ENCODE measurements at regions not wholly inside any gene's neighbourhood (a gene's known extent, or its start where the extent isn't known, plus 50 kb on each side); places are given as distances from the start of the nearest gene placed in this dataset.

- Mint-ChIP-seq H3K27ac (no peak overlapping the region), H3K9me3 (no peaks in the 10 kb centered on the region), H3K36me3 (no peaks in the 10 kb centered on the region), H3K4me3 (no peak overlapping the region), H3K4me1 (peaks cover 0 to 3% (median 0%) of the 10 kb centered on the region in 4 donors), H3K27me3 (peaks cover 2 to 7% of the 10 kb centered on the region in 2 donors)
- H3K4me1 ChIP-seq (ENCODE audit: insufficient read depth, low read length) = no peaks in the 10 kb centered on the region
- no peaks in the 10 kb centered on the region for H3K27me3 ChIP-seq (ENCODE audit: insufficient read depth, low read length)
- intact Hi-C loops (cut with micrococcal nuclease) = no loop called here
- ChIA-PET POLR2A (ENCODE audit: partially characterized antibody) (no interaction called here), CTCF (ENCODE audit: partially characterized antibody) (no interaction called here)
- H3K9me3 ChIP-seq (ENCODE audit: control insufficient read depth in 1 of 2, low read length in 2 of 2) = no peaks in the 10 kb centered on the region
- no peak for DNase-seq
- H3K4me3 ChIP-seq (ENCODE audit: low read length in 2 of 2) = no peak overlapping the region
- no peaks in the 10 kb centered on the region for H3K36me3 ChIP-seq (ENCODE audit: insufficient read depth, low read length)
- H3K27ac ChIP-seq (ENCODE audit: low read depth, low read length) = no peak overlapping the region
These were observed 105.5 kb upstream of the NEUROD1 start for GRCh38 chr2:181785691-181786344.

- H3K4me3 ChIP-seq (ENCODE audit: low read length in 2 of 2) = no peak overlapping the region
- DNase-seq = no peak
- no peak overlapping the region for H3K4me3 Mint-ChIP-seq
These were observed 104.9 kb upstream of the ITPRID2 start for GRCh38 chr2:181786371-181787228.

GRCh38 chr2:181787310-181788048, 104.1 kb upstream of the ITPRID2 start:
- Histone ChIP-seq H3K4me1 (ENCODE audit: insufficient read depth, low read length) (no peaks in the 10 kb centered on the region), H3K9me3 (ENCODE audit: control insufficient read depth in 1 of 2, low read length in 2 of 2) (no peaks in the 10 kb centered on the region), H3K27ac (ENCODE audit: low read depth, low read length) (no peak overlapping the region), H3K4me3 (ENCODE audit: low read length in 2 of 2) (no peak overlapping the region), H3K27me3 (ENCODE audit: insufficient read depth, low read length) (no peaks in the 10 kb centered on the region), H3K36me3 (ENCODE audit: insufficient read depth, low read length) (no peaks in the 10 kb centered on the region)
- Mint-ChIP-seq H3K9me3 (peaks cover 0 to 3% (median 0%) of the 10 kb centered on the region in 8 donors), H3K4me1 (peaks cover 0 to 5% (median 0%) of the 10 kb centered on the region in 4 donors), H3K27ac (no peak overlapping the region), H3K36me3 (no peaks in the 10 kb centered on the region), H3K27me3 (peaks cover 2 to 7% of the 10 kb centered on the region in 2 donors), H3K4me3 (no peak overlapping the region)
- DNase-seq = no peak
- ChIA-PET CTCF (ENCODE audit: partially characterized antibody) (interaction anchor here (0.6 kb wide), 1 partner anchor 1551 kb away, joined by 4 read pairs; no protein-coding TSS in a partner anchor), POLR2A (ENCODE audit: partially characterized antibody) (no interaction called here)
- intact Hi-C loops (cut with micrococcal nuclease) = no loop called here

More at GRCh38 chr2:181786371-181787228, 104.9 kb upstream of the ITPRID2 start:
- H3K27ac Mint-ChIP-seq = no peak overlapping the region
- ChIA-PET CTCF (ENCODE audit: partially characterized antibody) (no interaction called here), POLR2A (ENCODE audit: partially characterized antibody) (no interaction called here)
- H3K27me3 Mint-ChIP-seq = peaks cover 2 to 7% of the 10 kb centered on the region in 2 donors
- peaks cover 0 to 5% (median 0%) of the 10 kb centered on the region in 4 donors for H3K4me1 Mint-ChIP-seq
- H3K36me3 ChIP-seq (ENCODE audit: insufficient read depth, low read length) = no peaks in the 10 kb centered on the region
- intact Hi-C loops (cut with micrococcal nuclease) = no loop called here
- H3K9me3 ChIP-seq (ENCODE audit: control insufficient read depth in 1 of 2, low read length in 2 of 2) = no peaks in the 10 kb centered on the region
- no peaks in the 10 kb centered on the region for H3K4me1 ChIP-seq (ENCODE audit: insufficient read depth, low read length)
- no peaks in the 10 kb centered on the region for H3K9me3 Mint-ChIP-seq
- H3K27ac ChIP-seq (ENCODE audit: low read depth, low read length) = no peak overlapping the region
- H3K36me3 Mint-ChIP-seq = no peaks in the 10 kb centered on the region
- no peaks in the 10 kb centered on the region for H3K27me3 ChIP-seq (ENCODE audit: insufficient read depth, low read length)

- Histone ChIP-seq H3K4me1 (ENCODE audit: insufficient read depth, low read length) (no peaks in the 10 kb centered on the region), H3K27ac (ENCODE audit: low read depth, low read length) (no peak overlapping the region), H3K9me3 (ENCODE audit: control insufficient read depth in 1 of 2, low read length in 2 of 2) (no peaks in the 10 kb centered on the region), H3K4me3 (ENCODE audit: low read length in 2 of 2) (no peak overlapping the region), H3K27me3 (ENCODE audit: insufficient read depth, low read length) (no peaks in the 10 kb centered on the region), H3K36me3 (ENCODE audit: insufficient read depth, low read length) (no peaks in the 10 kb centered on the region)
- Mint-ChIP-seq H3K9me3 (peaks cover 0 to 7% (median 4%) of the 10 kb centered on the region in 8 donors), H3K36me3 (no peaks in the 10 kb centered on the region), H3K27ac (no peak overlapping the region), H3K4me1 (peaks cover 0 to 5% (median 0%) of the 10 kb centered on the region in 4 donors), H3K27me3 (peaks cover 2 to 3% of the 10 kb centered on the region in 2 donors), H3K4me3 (no peak overlapping the region)
- DNase-seq = no peak
- intact Hi-C loops (cut with micrococcal nuclease) = no loop called here
- ChIA-PET CTCF (ENCODE audit: partially characterized antibody) (no interaction called here), POLR2A (ENCODE audit: partially characterized antibody) (no interaction called here)
These were observed 102.5 kb upstream of the ITPRID2 start for GRCh38 chr2:181788897-181789555.

- H3K9me3 Mint-ChIP-seq = peaks cover 0 to 7% (median 4%) of the 10 kb centered on the region in 8 donors
- Histone ChIP-seq H3K9me3 (ENCODE audit: control insufficient read depth in 1 of 2, low read length in 2 of 2) (no peaks in the 10 kb centered on the region), H3K36me3 (ENCODE audit: insufficient read depth, low read length) (no peaks in the 10 kb centered on the region), H3K27ac (ENCODE audit: low read depth, low read length) (no peak overlapping the region), H3K27me3 (ENCODE audit: insufficient read depth, low read length) (no peaks in the 10 kb centered on the region), H3K4me1 (ENCODE audit: insufficient read depth, low read length) (no peaks in the 10 kb centered on the region), H3K4me3 (ENCODE audit: low read length in 2 of 2) (no peak overlapping the region)
- intact Hi-C loops (cut with micrococcal nuclease) = no loop called here
- DNase-seq = no peak
- no peaks in the 10 kb centered on the region for H3K36me3 Mint-ChIP-seq
- ChIA-PET POLR2A (ENCODE audit: partially characterized antibody) (no interaction called here), CTCF (ENCODE audit: partially characterized antibody) (no interaction called here)
- no peak overlapping the region for H3K4me3 Mint-ChIP-seq
- peaks cover 2 to 3% of the 10 kb centered on the region in 2 donors for H3K27me3 Mint-ChIP-seq
- peaks cover 0 to 3% (median 0%) of the 10 kb centered on the region in 4 donors for H3K4me1 Mint-ChIP-seq
- no peak overlapping the region for H3K27ac Mint-ChIP-seq
These were observed 101.6 kb upstream of the ITPRID2 start for GRCh38 chr2:181789827-181790448.

GRCh38 chr2:181790716-181791649, 100.5 kb upstream of the ITPRID2 start:
- ChIA-PET POLR2A (ENCODE audit: partially characterized antibody) (no interaction called here), CTCF (ENCODE audit: partially characterized antibody) (no interaction called here)
- Histone ChIP-seq H3K27me3 (ENCODE audit: insufficient read depth, low read length) (no peaks in the 10 kb centered on the region), H3K4me1 (ENCODE audit: insufficient read depth, low read length) (no peaks in the 10 kb centered on the region), H3K9me3 (ENCODE audit: control insufficient read depth in 1 of 2, low read length in 2 of 2) (no peaks in the 10 kb centered on the region), H3K4me3 (ENCODE audit: low read length in 2 of 2) (no peak overlapping the region), H3K36me3 (ENCODE audit: insufficient read depth, low read length) (no peaks in the 10 kb centered on the region), H3K27ac (ENCODE audit: low read depth, low read length) (no peak overlapping the region)
- no peaks in the 10 kb centered on the region for H3K36me3 Mint-ChIP-seq
- intact Hi-C loops (cut with micrococcal nuclease) = no loop called here
- H3K27ac Mint-ChIP-seq = no peak overlapping the region
- peak in 1 of 5 donors; percentile 1 for DNase-seq
- peaks cover 0 to 3% (median 0%) of the 10 kb centered on the region in 4 donors for H3K4me1 Mint-ChIP-seq
- peaks cover 0 to 7% (median 4%) of the 10 kb centered on the region in 8 donors for H3K9me3 Mint-ChIP-seq
- H3K27me3 Mint-ChIP-seq = peaks cover 1 to 2% of the 10 kb centered on the region in 2 donors
- no peak overlapping the region for H3K4me3 Mint-ChIP-seq

Data from CD4-positive, alpha-beta memory T cell (primary cell).